OCI-LY7 (cell line): ENCODE measurements at regions not wholly inside any gene's neighbourhood (a gene's known extent, or its start where the extent isn't known, plus 50 kb on each side); places are given as distances from the start of the nearest gene placed in this dataset.

Experiments used
- CTCF ChIP-seq: fragments of 200-600 bp; sonication (generic); conservative IDR thresholded peaks from 2 replicates; pipeline ENCODE4 v1.5.1; 2014; ENCODE audit warnings: mild to moderate bottlenecking, antibody characterized with exemption, low read length, moderate library complexity, mixed read lengths
- EZH2phosphoT487 ChIP-seq: fragments of 200-600 bp; sonication (generic); IDR thresholded peaks from 2 replicates; pipeline ENCODE4 v1.6.1; 2018; ENCODE audit warnings: low read depth, borderline replicate concordance, mild to moderate bottlenecking, mixed run types, antibody characterized with exemption, low read length, moderate library complexity, mixed read lengths

GRCh38 chr2:100752628-100753333, 67.2 kb upstream of the NPAS2 start:
- TF ChIP-seq CTCF (no peak), EZH2phosphoT487 (no peak)
